ENCODE measurements at regions not wholly inside any gene's neighbourhood (a gene's known extent, or its start where the extent isn't known, plus 50 kb on each side); places are given as distances from the start of the nearest gene placed in this dataset.

GRCh38 chr13:60311527-60311926 is 85.5 kb upstream of the TDRD3 start:
- TF ChIP-seq CTCF (IDR thresholded peaks at IDR 0.05; ENCODE audit: poor library complexity, severe bottlenecking) (no peak), MXI1 (conservative IDR thresholded peaks at IDR 0.05; ENCODE audit: poor library complexity, severe bottlenecking) (no peak), TAF1 (IDR thresholded peaks at IDR 0.05; ENCODE audit: low read depth) (no peak), POLR2AphosphoS5 (IDR thresholded peaks at IDR 0.05) (no peak), EP300 (conservative IDR thresholded peaks at IDR 0.05; ENCODE audit: poor library complexity, severe bottlenecking) (no peak), RAD21 (conservative IDR thresholded peaks at IDR 0.05) (no peak), SMC3 (conservative IDR thresholded peaks at IDR 0.05; ENCODE audit: poor library complexity) (no peak), EZH2 (IDR thresholded peaks at IDR 0.05; ENCODE audit: borderline replicate concordance, insufficient read depth, low read length, poor library complexity, severe bottlenecking) (no peak)
- TF ChIP-seq, protein P1, sequence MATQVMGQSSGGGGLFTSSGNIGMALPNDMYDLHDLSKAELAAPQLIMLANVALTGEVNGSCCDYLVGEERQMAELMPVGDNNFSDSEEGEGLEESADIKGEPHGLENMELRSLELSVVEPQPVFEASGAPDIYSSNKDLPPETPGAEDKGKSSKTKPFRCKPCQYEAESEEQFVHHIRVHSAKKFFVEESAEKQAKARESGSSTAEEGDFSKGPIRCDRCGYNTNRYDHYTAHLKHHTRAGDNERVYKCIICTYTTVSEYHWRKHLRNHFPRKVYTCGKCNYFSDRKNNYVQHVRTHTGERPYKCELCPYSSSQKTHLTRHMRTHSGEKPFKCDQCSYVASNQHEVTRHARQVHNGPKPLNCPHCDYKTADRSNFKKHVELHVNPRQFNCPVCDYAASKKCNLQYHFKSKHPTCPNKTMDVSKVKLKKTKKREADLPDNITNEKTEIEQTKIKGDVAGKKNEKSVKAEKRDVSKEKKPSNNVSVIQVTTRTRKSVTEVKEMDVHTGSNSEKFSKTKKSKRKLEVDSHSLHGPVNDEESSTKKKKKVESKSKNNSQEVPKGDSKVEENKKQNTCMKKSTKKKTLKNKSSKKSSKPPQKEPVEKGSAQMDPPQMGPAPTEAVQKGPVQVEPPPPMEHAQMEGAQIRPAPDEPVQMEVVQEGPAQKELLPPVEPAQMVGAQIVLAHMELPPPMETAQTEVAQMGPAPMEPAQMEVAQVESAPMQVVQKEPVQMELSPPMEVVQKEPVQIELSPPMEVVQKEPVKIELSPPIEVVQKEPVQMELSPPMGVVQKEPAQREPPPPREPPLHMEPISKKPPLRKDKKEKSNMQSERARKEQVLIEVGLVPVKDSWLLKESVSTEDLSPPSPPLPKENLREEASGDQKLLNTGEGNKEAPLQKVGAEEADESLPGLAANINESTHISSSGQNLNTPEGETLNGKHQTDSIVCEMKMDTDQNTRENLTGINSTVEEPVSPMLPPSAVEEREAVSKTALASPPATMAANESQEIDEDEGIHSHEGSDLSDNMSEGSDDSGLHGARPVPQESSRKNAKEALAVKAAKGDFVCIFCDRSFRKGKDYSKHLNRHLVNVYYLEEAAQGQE (IDR thresholded peaks at IDR 0.05; ENCODE audit: borderline replicate concordance): no peak
